Erythroblast (primary cell): ENCODE measurements at regions not wholly inside any gene's neighbourhood (a gene's known extent, or its start where the extent isn't known, plus 50 kb on each side); places are given as distances from the start of the nearest gene placed in this dataset.

ENCODE experiments used
- GATA1 ChIP-seq: IDR thresholded peaks from 2 replicates; pipeline ENCODE4 v1.6.1; 2011; ENCODE audit warnings: low read depth, mild to moderate bottlenecking, control low read depth, low read length, moderate library complexity
- POLR2A ChIP-seq: IDR thresholded peaks from 2 replicates; pipeline ENCODE4 v1.6.1; 2011; ENCODE audit warnings: mild to moderate bottlenecking, low read length

GRCh38 chr7:46157404-46157803, 236.3 kb upstream of the IGFBP3 start:
- TF ChIP-seq POLR2A (no peak), GATA1 (no peak)
